A549 (cell line): ENCODE measurements at regions not wholly inside any gene's neighbourhood (a gene's known extent, or its start where the extent isn't known, plus 50 kb on each side); places are given as distances from the start of the nearest gene placed in this dataset.

Experiments
- FOXS1 ChIP-seq: fragments of 250-450 bp; sonication (Bioruptor Pico); IDR thresholded peaks from 2 replicates; pipeline ENCODE4 v1.5.0; 2020; ENCODE audit warnings: mild to moderate bottlenecking, moderate library complexity
- JUN ChIP-seq, 2 experiments: fragments of >200 bp; sonication (Bioruptor Twin); formaldehyde crosslinking; IDR thresholded peaks; 2 replicates in 1 of 2; 3 replicates in 1 of 2; pipeline ENCODE4 v1.6.1; 2016 to 2017
- JUNB ChIP-seq: fragments of >200 bp; sonication (Bioruptor Twin); formaldehyde crosslinking; IDR thresholded peaks from 2 replicates; pipeline ENCODE4 v1.6.1; 2016
- REST ChIP-seq: fragments of 200-600 bp; sonication (generic); IDR thresholded peaks from 2 replicates; pipeline ENCODE4 v1.6.1; 2016; ENCODE audit warnings: antibody characterized with exemption, mild to moderate bottlenecking, moderate library complexity
- TP53 ChIP-seq: fragments of 250-450 bp; sonication (Bioruptor Pico); IDR thresholded peaks from 2 replicates; pipeline ENCODE4 v1.5.0; 2021; ENCODE audit warnings: mild to moderate bottlenecking, moderate library complexity
- ZSCAN20 ChIP-seq: fragments of 250-450 bp; sonication (Bioruptor Pico); IDR thresholded peaks from 2 replicates; pipeline ENCODE4 v1.8.0; 2022; ENCODE audit warnings: mild to moderate bottlenecking, moderate library complexity
- TF ChIP-seq, protein P1 (sequence below): fragments of >200 bp; sonication (Bioruptor Twin); formaldehyde crosslinking; IDR thresholded peaks from 3 replicates; pipeline ENCODE4 v1.5.1; 2016

DNA sequence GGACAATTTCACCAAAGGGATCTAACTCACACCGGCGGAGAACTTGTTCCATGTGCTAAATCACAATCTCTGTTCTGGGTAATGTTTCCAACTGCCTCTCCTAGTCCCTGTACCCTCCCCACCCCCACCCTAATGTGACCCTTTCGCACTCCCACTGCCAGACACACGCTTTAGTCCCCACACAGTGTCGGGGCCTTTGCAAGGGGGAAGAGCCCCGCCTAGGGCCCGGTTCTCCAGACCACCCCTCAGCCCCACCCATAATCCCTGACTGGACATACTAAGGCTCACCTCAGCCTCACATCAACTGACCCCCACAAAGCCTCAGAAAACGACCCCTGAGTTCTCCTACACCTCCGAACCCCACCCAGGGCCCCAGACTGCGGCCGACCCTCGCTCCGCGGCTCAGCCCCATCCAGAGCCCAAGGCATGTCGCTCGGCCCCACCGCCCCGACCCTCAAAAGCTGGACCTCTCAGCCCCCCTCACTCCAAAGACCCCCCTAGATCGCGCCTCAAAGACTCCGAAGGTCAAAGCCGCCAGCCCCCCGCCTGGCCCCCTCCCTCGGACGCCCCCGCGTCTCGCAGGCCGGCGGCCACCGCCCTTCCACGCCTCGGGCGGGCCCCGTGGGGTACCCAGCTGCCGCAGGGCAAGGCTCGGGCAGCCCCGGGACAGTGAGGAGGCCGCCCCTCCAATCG lies 72.0 kb upstream of the MAP4 start:
- TF ChIP-seq REST: no peak
- TF ChIP-seq, protein P1, sequence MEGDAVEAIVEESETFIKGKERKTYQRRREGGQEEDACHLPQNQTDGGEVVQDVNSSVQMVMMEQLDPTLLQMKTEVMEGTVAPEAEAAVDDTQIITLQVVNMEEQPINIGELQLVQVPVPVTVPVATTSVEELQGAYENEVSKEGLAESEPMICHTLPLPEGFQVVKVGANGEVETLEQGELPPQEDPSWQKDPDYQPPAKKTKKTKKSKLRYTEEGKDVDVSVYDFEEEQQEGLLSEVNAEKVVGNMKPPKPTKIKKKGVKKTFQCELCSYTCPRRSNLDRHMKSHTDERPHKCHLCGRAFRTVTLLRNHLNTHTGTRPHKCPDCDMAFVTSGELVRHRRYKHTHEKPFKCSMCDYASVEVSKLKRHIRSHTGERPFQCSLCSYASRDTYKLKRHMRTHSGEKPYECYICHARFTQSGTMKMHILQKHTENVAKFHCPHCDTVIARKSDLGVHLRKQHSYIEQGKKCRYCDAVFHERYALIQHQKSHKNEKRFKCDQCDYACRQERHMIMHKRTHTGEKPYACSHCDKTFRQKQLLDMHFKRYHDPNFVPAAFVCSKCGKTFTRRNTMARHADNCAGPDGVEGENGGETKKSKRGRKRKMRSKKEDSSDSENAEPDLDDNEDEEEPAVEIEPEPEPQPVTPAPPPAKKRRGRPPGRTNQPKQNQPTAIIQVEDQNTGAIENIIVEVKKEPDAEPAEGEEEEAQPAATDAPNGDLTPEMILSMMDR: no peak
- TF ChIP-seq FOXS1: no peak
- TF ChIP-seq TP53 (CRISPR knock-in tag): no peak
- no peak for TF ChIP-seq JUNB
- TF ChIP-seq ZSCAN20 (CRISPR knock-in tag): no peak
- TF ChIP-seq JUN (IDR thresholded peaks at IDR 0.05): no peak
